ENCODE measurements at regions not wholly inside any gene's neighbourhood (a gene's known extent, or its start where the extent isn't known, plus 50 kb on each side); places are given as distances from the start of the nearest gene placed in this dataset.
"Not testable (repeated sequence)": the region's sequence is repeated elsewhere in the genome, so short reads cannot be mapped to it uniquely, and the experiment has no call there.

DNA sequence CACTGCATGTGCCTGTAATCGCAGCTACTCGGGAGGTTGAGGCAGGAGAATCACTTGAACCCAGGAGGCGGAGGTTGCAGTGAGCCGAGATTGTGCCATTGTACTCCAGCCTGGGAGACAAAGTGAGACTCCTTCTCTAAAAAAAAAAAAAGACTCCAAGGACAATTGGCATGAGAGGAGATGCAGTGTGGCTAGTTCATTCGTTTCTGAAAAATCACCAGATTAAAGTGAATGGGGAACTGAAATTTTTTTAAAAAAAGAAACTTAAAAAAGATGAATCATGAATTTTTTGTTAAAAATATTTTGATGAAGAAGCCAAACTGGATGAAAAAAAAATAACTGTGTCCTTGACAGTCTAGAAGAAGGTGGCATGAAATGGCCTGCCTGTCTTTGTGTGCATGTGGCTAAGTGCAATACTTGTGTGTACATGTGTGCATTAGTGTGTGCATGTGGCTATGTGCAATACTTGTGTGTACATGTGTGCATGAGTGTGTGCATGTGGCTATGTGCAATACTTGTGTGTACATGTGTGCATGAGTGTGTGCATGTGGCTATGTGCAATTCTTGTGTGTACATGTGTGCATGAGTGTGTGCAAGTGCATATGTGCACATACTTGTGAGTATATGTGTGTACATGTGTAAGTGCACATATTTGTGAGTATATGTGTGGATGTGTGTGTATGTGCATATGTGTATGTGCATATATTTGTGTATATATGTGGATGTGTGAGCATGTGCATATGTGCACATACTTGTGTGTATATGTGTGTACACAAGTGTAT, 391.7 kb upstream of the KLF6 start:
- intact Hi-C loops (cut with micrococcal nuclease) = no loop called here

DNA sequence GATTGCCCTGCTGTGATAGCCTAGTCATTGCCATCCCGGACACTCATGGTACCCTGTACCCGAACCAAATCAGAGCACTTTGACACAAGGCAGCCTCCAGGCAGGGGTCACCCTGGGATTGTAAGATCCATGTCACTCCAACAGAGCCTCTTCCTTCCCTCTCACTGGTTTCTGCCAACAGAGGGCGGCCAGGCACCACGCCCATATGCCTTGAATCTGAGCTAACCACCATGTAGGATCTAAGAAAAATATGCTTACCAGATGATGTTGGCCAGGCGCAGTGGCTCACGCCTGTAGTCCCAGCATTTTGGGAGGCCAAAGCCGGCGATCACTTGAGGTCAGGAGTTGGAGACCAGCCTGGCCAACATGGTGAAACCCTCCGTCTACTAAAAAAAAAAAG, 389.2 kb upstream of the KLF6 start:
- intact Hi-C loops (cut with micrococcal nuclease) = no loop called here

DNA sequence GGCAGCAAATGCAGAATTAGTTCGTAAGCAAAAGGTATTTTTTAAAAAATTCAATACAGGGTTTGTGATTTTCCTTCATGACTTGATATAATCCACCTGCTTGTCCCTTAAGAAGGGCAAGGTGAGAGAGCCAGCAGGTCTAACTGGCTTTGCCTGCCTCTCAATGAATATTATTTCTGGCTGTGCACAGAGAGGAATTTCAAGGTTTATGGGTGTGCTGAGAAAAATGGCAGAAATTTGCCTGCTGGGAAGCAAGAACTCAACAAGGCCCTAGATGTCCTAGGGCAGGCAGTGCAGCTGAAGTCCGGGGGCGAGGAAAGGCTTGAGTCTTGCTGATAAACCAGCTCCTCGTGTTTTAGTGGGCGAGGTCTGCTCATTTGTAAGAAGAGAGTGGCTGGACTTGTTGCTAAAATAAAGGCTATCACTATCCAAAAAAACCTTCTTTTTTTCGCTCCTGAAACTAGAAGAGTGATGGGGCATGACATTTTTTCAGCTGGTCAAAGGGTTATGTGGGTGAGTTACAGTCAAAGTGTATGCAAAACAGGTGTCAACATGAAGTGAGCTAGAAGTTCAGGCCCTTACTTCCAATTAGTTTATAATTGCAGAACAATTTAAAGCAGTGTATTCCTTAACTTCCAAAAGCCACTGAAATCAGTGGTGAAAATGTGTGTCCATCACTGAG, 385.8 kb upstream of the KLF6 start:
- intact Hi-C loops (cut with micrococcal nuclease) = no loop called here

DNA sequence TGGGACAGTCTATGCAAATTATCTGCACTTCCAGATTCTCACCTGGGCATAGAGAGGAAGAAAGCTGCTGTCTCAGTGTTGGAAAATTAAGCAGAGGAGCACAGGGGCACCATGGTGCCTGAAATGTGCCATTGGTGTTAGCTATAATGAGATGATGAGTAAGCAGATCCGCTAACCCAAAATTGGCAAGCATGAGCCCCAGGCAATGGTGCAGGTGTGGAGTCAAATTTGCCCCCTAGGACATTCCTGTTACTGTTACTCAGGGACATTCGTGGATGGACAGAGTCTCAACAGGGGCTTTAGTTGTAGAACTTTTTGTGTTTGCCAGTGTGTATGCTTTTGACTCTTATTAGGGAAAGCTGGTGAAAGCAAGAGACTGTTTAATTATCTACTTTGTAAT, 385.2 kb upstream of the KLF6 start:
- intact Hi-C loops (cut with micrococcal nuclease) = no loop called here

DNA sequence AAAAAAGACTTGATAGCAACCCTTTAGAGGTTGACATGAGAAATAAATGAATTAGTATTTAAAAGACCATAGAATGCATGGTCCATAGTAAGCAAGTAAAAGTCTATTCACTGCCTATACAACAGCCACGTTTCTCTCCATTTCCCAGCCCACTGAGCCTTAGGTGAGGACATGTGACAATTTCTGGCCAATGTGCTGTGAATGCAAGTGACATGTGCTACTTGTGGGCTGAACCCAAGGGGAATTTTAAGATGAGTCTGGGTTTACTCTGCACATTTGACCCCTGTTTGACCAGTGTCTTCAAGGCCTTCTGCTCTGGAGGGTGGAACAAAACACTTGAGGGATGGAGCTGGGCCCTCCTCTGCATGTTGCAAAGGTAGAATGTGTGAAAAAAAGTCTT, 384.4 kb upstream of the KLF6 start:
- intact Hi-C loops (cut with micrococcal nuclease) = no loop called here

DNA sequence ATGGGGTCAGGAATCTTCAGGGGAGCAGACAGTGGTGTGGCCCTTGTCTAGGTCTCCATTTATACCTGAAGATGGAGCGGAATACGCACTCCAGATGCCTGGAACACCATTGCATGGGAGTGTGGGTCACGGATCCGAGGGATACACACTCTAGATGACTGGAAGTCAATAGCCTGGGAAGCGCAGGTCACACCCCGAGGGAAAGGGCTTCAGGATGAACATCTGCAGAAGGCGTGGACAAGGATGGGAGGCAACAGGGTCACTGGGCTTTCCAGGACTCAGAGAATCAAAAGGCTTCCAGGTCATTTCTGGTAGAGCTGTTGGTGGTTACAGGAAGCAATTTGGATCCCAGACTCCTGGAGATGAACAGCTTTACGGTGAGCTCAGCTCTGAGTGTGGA, 382.2 kb upstream of the KLF6 start:
- intact Hi-C loops (cut with micrococcal nuclease) = no loop called here

DNA sequence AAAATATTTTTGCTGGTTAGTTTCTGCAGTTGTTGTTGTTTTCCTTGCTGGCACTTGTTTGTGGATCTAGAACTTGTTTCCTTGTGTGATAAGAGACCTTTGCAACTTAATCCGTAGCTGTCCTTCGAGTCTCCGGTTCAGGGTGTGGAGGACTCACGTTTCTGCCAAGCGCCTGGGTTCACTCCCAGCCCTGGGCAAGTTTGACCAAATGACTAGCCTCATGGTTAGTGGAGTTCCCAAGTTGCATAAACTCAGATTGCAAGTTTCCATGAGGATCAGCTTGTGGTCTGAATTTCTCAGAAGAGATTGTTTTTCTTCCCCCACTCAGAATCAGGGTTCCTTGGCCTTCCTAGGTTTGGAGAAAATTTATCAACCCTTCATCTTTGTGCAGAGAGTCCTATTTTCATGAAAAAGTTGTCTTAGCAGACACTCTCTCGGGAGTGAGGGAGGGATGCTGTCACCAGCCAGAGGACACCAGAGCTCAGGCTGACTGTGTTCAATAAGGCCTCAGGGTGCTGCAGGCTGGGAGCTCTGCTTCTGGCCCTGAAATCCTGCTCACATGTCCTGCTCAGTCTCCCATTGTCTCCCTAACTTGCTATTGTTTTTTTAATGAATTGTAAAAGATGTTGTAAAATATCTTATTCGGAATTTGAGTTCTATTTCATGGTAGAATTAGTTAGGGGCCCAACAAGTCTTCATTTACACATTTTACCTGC, 377.7 kb upstream of the KLF6 start:
- intact Hi-C loops (cut with micrococcal nuclease) = no loop called here

DNA sequence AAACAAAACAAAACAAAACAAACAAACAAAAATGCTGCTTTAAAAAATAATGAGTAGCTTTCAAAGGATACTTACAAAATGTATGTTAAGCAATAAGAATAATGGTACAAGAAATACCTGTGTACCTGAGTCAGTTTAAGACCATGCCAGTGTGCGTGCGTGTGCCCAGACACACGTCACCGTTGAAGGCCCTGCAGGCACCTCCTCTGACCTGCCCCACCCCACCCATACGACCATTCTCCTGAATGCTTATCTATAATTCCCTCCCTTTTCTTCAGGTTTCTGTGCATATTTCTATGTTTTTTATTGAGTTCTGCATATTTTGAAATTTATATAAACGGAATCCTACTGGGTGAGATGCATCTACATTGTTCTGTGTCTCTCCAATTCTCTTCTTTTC, 374.2 kb upstream of the KLF6 start:
- intact Hi-C loops (cut with micrococcal nuclease) = no loop called here

DNA sequence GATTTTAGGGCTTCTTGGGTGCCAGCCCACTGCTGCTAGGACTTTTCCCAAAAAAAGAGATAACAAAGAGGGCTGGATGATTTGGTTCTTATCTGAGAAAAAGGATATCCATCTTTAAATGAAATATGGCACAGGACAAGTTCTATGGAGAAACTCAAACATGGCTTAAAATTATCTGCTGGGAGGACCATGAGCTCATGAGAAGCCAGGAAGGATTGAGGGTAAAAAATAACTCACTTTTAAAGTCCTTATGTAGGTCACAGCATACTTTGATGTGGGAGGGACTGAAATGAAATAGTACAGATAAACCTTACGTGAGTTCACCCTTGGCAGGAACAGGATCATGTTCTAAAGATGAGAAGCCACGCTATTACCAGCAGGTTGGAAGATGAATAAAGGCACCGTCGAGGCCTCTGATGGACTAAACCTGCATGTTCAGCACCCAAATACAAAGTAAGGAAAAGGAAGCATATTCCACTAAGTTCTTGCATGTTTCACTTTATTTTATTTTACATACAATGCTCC, 369.2 kb upstream of the KLF6 start:
- intact Hi-C loops (cut with micrococcal nuclease) = no loop called here

DNA sequence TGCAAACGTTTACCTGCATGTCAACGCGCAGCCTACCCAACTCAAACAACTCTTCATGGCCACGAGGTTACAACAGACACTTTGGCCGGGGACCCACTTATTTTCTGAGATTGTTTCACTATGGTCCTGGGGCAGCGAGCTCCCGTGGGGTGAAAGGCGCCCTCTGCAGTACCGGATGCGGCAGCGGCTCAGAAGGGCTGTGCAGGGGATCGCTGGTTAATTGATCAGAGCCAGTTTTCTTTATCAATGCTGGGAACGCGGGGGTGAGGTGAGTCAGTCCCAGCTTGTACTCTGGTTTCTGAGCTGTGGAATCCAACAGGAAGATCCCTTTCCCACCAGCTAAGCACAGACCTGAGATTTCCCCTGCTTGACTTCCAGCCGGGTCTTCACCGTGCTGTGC, 366.5 kb upstream of the KLF6 start:
- intact Hi-C loops (cut with micrococcal nuclease) = no loop called here

DNA sequence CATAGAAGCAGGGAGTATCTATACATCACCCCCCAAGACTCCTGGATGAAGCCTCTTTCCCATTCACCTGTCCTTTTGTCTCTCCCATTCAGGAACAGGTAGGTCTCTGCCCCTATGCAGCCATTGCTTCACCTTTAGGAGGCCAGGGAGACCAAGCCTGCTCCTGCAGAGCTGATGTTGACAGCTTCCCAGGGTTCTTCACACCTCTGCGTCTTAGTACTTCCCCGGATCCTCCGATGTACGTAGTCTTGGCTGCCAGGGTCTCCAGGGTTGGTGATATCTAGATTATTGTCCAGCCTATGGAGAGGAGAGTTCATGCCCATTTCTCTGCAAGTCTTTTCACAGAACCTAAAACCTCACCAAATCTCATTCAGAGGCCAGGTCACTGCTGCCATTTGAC, 365.7 kb upstream of the KLF6 start:
- intact Hi-C loops (cut with micrococcal nuclease) = no loop called here

DNA sequence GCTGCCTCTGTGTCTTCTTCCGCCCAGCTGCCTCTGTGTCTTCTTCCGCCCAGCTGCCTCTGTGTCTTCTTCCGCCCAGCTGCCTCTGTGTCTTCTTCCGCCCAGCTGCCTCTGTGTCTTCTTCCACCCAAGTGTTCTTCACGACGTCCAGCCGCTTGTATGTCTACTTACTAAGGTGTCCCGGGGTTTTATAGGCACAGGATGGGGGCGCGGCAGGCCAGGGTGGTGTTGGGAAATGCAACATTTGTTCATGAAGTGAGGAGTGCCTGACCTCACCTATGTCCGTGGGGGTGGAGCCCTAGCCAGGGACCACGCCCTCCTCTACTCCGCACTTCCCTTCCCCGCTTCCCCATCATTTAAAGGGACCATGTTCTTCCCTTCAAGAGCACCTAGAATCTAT, 364.5 kb upstream of the KLF6 start:
- intact Hi-C loops (cut with micrococcal nuclease) = not testable (repeated sequence)

DNA sequence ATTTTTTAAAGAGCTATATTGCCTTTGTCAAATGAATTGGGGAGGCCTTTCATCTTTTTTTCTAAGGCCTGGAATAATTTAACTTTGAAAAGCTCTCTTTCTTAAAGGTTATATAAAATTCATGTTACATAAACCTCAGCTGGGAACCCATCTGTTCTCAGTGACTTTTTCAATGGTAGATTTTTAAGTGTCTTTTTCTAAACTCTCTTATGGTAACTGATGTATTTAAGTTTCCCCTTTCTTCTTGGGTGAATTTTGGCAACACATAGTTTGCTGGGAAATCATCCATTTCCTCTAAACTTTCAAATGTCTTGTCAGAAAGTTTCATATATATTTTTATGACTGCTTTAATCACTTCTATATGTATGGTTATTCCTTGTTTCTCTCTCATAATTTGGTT, 362.2 kb upstream of the KLF6 start:
- intact Hi-C loops (cut with micrococcal nuclease) = no loop called here

DNA sequence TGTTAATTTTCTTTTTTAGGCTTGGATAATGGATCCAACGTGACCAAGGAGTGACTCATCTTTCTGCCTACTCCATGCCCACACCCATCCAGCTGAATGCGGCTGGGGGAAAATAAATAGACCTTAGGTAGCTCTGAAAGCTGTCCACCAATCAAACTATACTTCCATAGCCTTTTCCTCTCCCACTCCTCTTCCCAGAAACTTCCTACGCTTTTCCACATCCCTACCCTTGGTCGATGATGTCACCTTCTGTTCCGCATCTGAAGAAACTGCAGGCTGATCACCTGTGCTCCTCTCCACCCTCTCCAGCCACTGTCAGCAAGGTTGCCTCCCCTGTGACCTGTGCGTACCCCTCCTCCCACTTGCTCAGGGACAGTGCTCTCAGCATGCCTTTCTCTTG, 359.8 kb upstream of the KLF6 start:
- intact Hi-C loops (cut with micrococcal nuclease) = no loop called here

DNA sequence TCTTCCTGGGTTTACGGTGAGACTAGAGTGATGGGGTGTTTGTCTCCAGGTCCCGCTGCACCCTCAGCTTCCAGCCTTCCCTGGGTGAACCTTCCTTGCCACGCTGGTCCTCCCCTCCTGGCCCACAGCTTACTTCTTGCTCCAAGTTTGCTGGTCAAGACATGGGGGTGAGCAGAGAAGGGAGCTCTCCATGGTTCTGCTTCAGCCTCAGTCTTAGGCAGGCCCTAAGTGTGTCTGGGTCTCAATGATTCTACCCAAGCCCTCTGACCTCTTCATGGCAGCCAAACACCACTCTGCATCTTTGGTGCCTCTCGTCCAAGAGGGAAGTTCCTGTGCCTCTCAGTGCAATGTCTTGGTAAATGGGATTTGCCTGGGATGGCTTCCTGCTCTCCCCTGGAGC, 356.5 kb upstream of the KLF6 start:
- intact Hi-C loops (cut with micrococcal nuclease) = no loop called here

DNA sequence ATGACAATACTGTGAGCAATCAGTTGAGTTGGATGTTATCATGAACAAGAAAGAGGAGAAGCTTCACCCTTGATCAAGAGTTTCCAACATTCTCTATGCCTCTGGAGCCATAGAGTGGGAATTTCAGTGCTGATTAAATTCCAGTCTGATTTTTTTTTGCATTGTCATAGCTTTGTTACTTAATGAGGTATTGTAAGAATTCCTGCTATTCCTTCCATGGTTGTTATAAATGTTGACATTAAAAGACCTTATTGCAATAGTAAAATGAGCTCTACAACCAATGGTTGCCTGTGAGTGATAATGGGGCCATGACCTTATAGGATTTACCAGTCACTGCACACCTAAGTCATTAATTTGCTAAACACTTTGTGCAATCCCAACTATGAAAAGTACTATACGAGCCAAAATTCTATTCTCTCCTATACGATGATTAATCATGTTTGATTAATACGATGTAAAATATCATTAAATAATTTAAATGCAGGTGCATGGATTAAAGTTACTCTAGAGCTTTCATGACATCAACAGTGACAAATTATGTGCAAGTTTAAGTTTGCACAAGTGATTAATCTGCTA, 353.2 kb upstream of the KLF6 start:
- intact Hi-C loops (cut with micrococcal nuclease) = no loop called here

DNA sequence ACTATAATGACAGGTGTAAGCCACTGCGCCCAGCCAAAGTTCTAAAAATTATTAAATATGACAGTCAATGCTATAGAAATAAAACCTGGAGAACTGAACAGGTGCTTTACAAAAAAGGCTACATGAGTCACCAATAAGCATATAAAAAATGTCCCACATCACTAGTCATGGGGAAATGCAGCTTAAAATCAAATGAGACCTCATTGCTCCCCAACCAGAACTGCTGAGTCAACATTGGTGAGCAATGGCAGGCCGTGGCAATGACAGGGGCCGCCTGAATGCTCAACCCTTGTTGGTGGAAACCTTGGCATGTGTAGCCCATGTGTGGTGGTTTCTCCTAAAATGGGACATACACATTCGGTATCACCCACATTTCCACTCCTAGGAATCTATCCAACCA, 352.3 kb upstream of the KLF6 start:
- intact Hi-C loops (cut with micrococcal nuclease) = no loop called here

DNA sequence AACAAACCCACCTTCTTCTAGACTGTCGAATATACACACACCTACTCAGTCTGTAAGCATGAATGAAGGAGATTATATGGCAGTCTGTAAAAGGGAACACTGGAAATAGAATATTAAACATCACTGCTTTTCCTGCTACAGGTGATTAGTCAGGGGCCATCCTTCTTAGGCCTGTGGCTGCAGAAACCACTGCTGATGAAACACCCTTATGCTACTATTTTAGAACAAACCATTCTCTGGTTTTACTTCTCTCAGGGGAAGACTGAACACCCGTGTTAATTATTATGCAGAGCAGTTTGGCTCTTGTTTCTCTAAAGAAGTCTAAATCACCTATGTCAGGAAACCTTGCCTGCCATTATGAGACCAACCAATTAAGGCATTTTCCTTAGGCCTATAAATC, 351.1 kb upstream of the KLF6 start:
- intact Hi-C loops (cut with micrococcal nuclease) = no loop called here

DNA sequence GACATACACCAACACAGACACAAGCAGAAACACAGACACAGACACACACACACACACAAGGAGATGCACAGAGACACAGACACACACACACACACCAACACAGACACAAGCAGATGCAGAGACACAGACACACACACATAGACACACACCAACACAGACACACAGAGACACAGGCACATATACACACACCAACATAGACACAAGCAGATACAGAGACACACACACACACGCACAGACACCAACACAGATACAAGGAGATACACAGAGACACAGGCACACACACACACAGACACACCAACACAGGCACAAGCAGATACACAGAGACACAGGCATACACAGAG, 347.2 kb upstream of the KLF6 start:
- intact Hi-C loops (cut with micrococcal nuclease) = loop anchor here (5.0 kb wide), 2 partner anchors 185 to 200 kb away; no protein-coding TSS in a partner anchor

DNA sequence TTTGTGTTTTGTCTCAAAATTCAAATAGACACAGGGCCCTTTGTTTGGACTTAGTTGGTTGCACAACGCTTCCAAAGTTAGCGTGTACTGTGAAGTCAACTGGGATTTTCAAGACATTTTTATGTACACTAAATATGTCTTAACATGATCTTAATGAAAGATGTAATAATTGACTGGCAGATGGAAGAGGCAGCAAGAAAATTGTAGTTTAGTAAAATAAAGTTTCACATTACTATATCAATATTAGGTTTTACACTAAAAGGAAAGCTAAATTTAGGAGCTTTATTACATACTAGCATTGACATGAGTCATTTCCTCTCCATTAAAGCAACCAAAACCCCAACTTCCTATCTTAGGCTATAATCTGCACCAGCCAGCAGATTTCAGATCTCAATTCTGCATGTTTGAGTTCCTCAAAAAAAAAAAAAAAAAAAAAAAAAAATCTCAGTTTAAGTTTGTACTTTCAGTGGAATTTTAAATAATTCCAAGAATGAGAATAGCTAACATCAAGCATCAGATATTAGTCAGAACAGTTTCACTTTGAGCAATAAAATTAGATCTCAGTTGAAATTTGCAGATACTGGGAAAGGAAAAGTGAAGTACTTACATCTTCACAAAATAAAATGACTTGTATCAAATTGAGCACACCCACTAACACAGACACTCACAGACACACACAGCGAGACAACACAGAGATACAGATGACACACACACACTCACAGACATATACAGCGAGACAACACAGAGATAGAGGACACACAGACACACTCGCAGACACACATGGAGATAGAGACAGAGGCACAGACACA, 346.6 kb upstream of the KLF6 start:
- intact Hi-C loops (cut with micrococcal nuclease) = loop anchor here (1.0 to 5.0 kb wide), 7 partner anchors 56 to 349 kb away; no protein-coding TSS in a partner anchor

DNA sequence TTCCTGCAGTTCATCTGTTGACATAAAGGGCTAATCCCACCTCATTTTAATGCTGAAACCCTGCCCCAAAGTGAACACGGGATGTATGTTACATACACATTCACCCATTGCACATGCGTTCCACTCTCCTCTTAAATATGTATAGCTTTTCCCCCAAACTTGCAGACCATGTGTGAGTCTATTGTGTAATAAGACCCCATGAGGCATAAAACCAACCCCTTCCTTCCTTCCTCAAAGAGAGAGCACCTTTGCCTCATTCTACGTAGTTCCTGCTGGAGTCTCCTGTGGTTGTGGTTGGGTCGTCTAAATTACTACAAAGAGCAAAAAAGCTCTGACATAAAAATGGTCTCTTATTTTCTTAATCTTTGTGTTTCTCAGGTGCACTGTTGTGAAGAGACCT, 345.7 kb upstream of the KLF6 start:
- intact Hi-C loops (cut with micrococcal nuclease) = loop anchor here (1.0 to 5.0 kb wide), 7 partner anchors 55 to 348 kb away; no protein-coding TSS in a partner anchor
